ENCODE measurements at regions not wholly inside any gene's neighbourhood (a gene's known extent, or its start where the extent isn't known, plus 50 kb on each side); places are given as distances from the start of the nearest gene placed in this dataset.

- Histone ChIP-seq H3K36me3 (ENCODE audit: control insufficient read depth in 1 of 2, insufficient read depth in 2 of 2, low read length in 2 of 2) (no peaks in the 10 kb centered on the region), H2BK5ac (ENCODE audit: low read depth, low read length, poor library complexity) (no peak overlapping the region), H3K4me1 (ENCODE audit: control insufficient read depth in 1 of 2, insufficient read depth in 2 of 2, low read length in 2 of 2) (no peaks in the 10 kb centered on the region), H4K91ac (ENCODE audit: low read depth, low read length) (no peak overlapping the region), H3K27ac (ENCODE audit: low read depth, low read length) (no peak overlapping the region), H3K9me3 (ENCODE audit: insufficient read depth, low read depth, low read length) (no peaks in the 10 kb centered on the region), H3K4ac (ENCODE audit: low read depth, low read length) (no peak overlapping the region), H3K14ac (ENCODE audit: low read length) (no peak overlapping the region), H3K9ac (ENCODE audit: low read length) (no peak overlapping the region), H2BK12ac (ENCODE audit: low read length) (no peak overlapping the region), H2BK120ac (ENCODE audit: insufficient read depth, low read length, poor library complexity) (no peak overlapping the region), H4K8ac (ENCODE audit: low read depth, low read length) (no peak overlapping the region), H4K12ac (ENCODE audit: low read depth, low read length) (no peak overlapping the region), H3K23ac (ENCODE audit: low read length) (no peak overlapping the region), H3K79me1 (ENCODE audit: low read length) (no peaks in the 10 kb centered on the region), H3K4me3 (ENCODE audit: low read depth, low read length) (no peak overlapping the region), H3K79me2 (ENCODE audit: control insufficient read depth, insufficient read depth, low read length, poor library complexity) (no peaks in the 10 kb centered on the region), H2AFZ (ENCODE audit: insufficient read depth, low read length, poor library complexity) (no peak overlapping the region), H3K4me2 (ENCODE audit: low read length) (no peak overlapping the region), H3K18ac (ENCODE audit: low read length) (no peak overlapping the region), H2AK5ac (ENCODE audit: low read length) (no peak overlapping the region), H3K27me3 (ENCODE audit: insufficient read depth, low read length) (no peaks in the 10 kb centered on the region)
- WGBS (ENCODE audit: extremely low coverage, insufficient coverage, insufficient read length): no CpG with 5 or more reads among the region's 2 CpGs
- no peak for DNase-seq
These were observed 296.8 kb downstream of the WDR72 start for GRCh38 chr15:53462651-53463050.

DNA sequence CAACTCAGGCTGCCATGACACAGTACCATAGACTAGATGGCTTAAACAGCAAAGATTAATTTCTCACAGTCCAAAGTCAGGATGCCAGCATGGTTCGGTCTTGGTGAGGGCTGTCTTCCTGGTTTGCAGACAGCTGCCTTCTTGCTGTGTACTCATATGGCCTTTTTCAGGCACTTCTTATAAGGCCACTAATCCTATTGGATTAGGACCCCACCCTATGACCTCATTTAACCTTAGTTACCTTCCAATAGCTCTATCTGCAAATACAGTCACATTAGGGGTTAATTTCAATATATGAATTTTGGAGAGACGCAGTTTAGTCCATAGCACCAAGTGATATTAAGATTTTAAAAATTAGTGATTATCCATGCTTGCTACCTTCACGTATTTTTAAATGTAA, 297.8 kb downstream of the WDR72 start:
- DNase-seq: no peak
- Histone ChIP-seq H2BK5ac (ENCODE audit: low read depth, low read length, poor library complexity) (no peak overlapping the region), H3K18ac (ENCODE audit: low read length) (no peak overlapping the region), H3K4me2 (ENCODE audit: low read length) (no peak overlapping the region), H3K79me1 (ENCODE audit: low read length) (no peaks in the 10 kb centered on the region), H3K9me3 (ENCODE audit: insufficient read depth, low read depth, low read length) (no peaks in the 10 kb centered on the region), H3K9ac (ENCODE audit: low read length) (no peak overlapping the region), H3K14ac (ENCODE audit: low read length) (no peak overlapping the region), H3K4me3 (ENCODE audit: low read depth, low read length) (no peak overlapping the region), H2BK12ac (ENCODE audit: low read length) (no peak overlapping the region), H2AK5ac (ENCODE audit: low read length) (no peak overlapping the region), H3K27ac (ENCODE audit: low read depth, low read length) (no peak overlapping the region), H3K23ac (ENCODE audit: low read length) (no peak overlapping the region), H2AFZ (ENCODE audit: insufficient read depth, low read length, poor library complexity) (no peak overlapping the region), H3K36me3 (ENCODE audit: control insufficient read depth in 1 of 2, insufficient read depth in 2 of 2, low read length in 2 of 2) (no peaks in the 10 kb centered on the region), H3K4me1 (ENCODE audit: control insufficient read depth in 1 of 2, insufficient read depth in 2 of 2, low read length in 2 of 2) (no peaks in the 10 kb centered on the region), H4K12ac (ENCODE audit: low read depth, low read length) (no peak overlapping the region), H4K91ac (ENCODE audit: low read depth, low read length) (no peak overlapping the region), H3K27me3 (ENCODE audit: insufficient read depth, low read length) (no peaks in the 10 kb centered on the region), H4K8ac (ENCODE audit: low read depth, low read length) (no peak overlapping the region), H3K79me2 (ENCODE audit: control insufficient read depth, insufficient read depth, low read length, poor library complexity) (no peaks in the 10 kb centered on the region), H2BK120ac (ENCODE audit: insufficient read depth, low read length, poor library complexity) (no peak overlapping the region), H3K4ac (ENCODE audit: low read depth, low read length) (no peak overlapping the region)
- WGBS (ENCODE audit: extremely low coverage, insufficient coverage, insufficient read length): no CpG with 5 or more reads among the region's 3 CpGs

- Histone ChIP-seq H2BK12ac (ENCODE audit: low read length) (no peak overlapping the region), H3K4ac (ENCODE audit: low read depth, low read length) (no peak overlapping the region), H3K23ac (ENCODE audit: low read length) (no peak overlapping the region), H2BK5ac (ENCODE audit: low read depth, low read length, poor library complexity) (no peak overlapping the region), H3K9ac (ENCODE audit: low read length) (no peak overlapping the region), H3K36me3 (ENCODE audit: control insufficient read depth in 1 of 2, insufficient read depth in 2 of 2, low read length in 2 of 2) (no peaks in the 10 kb centered on the region), H4K8ac (ENCODE audit: low read depth, low read length) (no peak overlapping the region), H3K9me3 (ENCODE audit: insufficient read depth, low read depth, low read length) (no peaks in the 10 kb centered on the region), H3K4me3 (ENCODE audit: low read depth, low read length) (no peak overlapping the region), H3K27me3 (ENCODE audit: insufficient read depth, low read length) (no peaks in the 10 kb centered on the region), H3K79me2 (ENCODE audit: control insufficient read depth, insufficient read depth, low read length, poor library complexity) (no peaks in the 10 kb centered on the region), H3K18ac (ENCODE audit: low read length) (no peak overlapping the region), H3K4me1 (ENCODE audit: control insufficient read depth in 1 of 2, insufficient read depth in 2 of 2, low read length in 2 of 2) (no peaks in the 10 kb centered on the region), H4K91ac (ENCODE audit: low read depth, low read length) (no peak overlapping the region), H3K27ac (ENCODE audit: low read depth, low read length) (no peak overlapping the region), H2BK120ac (ENCODE audit: insufficient read depth, low read length, poor library complexity) (no peak overlapping the region), H4K12ac (ENCODE audit: low read depth, low read length) (no peak overlapping the region), H3K79me1 (ENCODE audit: low read length) (no peaks in the 10 kb centered on the region), H2AK5ac (ENCODE audit: low read length) (no peak overlapping the region), H2AFZ (ENCODE audit: insufficient read depth, low read length, poor library complexity) (no peak overlapping the region), H3K14ac (ENCODE audit: low read length) (no peak overlapping the region), H3K4me2 (ENCODE audit: low read length) (no peak overlapping the region)
- no peak for DNase-seq
- no CpG with 5 or more reads among the region's 1 CpG for WGBS (ENCODE audit: extremely low coverage, insufficient coverage, insufficient read length)
These were observed 300.7 kb downstream of the WDR72 start for GRCh38 chr15:53458736-53459135.

DNA sequence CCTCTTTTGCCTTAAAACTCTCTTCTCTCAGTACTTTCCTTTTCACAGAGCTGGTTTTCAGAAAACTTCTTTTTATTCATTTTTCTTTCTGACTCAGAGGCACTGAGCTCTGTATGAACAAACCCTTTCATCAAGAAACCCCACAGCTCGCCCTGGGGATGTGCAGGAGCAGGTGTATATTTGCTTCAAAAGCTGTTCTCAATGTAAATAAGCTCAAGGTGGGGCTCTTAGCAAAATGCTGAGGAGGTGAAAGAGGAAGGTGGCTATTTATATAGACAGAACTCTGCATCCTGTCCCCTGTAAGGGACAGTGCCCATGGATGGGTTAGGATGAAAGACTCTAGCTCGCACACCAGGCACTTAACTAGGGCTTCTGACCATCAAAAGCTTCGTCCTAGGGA, 302.0 kb downstream of the WDR72 start:
- H4K12ac ChIP-seq (ENCODE audit: low read depth, low read length): no peak overlapping the region
- no peak overlapping the region for H2AK5ac ChIP-seq (ENCODE audit: low read length)
- H2AFZ ChIP-seq (ENCODE audit: insufficient read depth, low read length, poor library complexity): no peak overlapping the region
- no peak overlapping the region for H2BK5ac ChIP-seq (ENCODE audit: low read depth, low read length, poor library complexity)
- no peaks in the 10 kb centered on the region for H3K9me3 ChIP-seq (ENCODE audit: insufficient read depth, low read depth, low read length)
- H4K8ac ChIP-seq (ENCODE audit: low read depth, low read length): no peak overlapping the region
- no peak for DNase-seq
- no peak overlapping the region for H3K27ac ChIP-seq (ENCODE audit: low read depth, low read length)
- WGBS (ENCODE audit: extremely low coverage, insufficient coverage, insufficient read length): no CpG with 5 or more reads among the region's 3 CpGs
- H3K36me3 ChIP-seq (ENCODE audit: control insufficient read depth in 1 of 2, insufficient read depth in 2 of 2, low read length in 2 of 2): no peaks in the 10 kb centered on the region
- peaks cover 0 to 2% of the 10 kb centered on the region in 2 experiments for H3K4me1 ChIP-seq (ENCODE audit: control insufficient read depth in 1 of 2, insufficient read depth in 2 of 2, low read length in 2 of 2)
- no peak overlapping the region for H3K4me3 ChIP-seq (ENCODE audit: low read depth, low read length)
- H3K14ac ChIP-seq (ENCODE audit: low read length): no peak overlapping the region
- no peak overlapping the region for H3K4me2 ChIP-seq (ENCODE audit: low read length)
- no peak overlapping the region for H3K23ac ChIP-seq (ENCODE audit: low read length)
- H2BK12ac ChIP-seq (ENCODE audit: low read length): no peak overlapping the region
- H3K27me3 ChIP-seq (ENCODE audit: insufficient read depth, low read length): no peaks in the 10 kb centered on the region
- no peak overlapping the region for H3K4ac ChIP-seq (ENCODE audit: low read depth, low read length)
- H3K79me2 ChIP-seq (ENCODE audit: control insufficient read depth, insufficient read depth, low read length, poor library complexity): no peaks in the 10 kb centered on the region
- H3K18ac ChIP-seq (ENCODE audit: low read length): no peak overlapping the region
- H2BK120ac ChIP-seq (ENCODE audit: insufficient read depth, low read length, poor library complexity): no peak overlapping the region
- H3K9ac ChIP-seq (ENCODE audit: low read length): no peak overlapping the region
- H4K91ac ChIP-seq (ENCODE audit: low read depth, low read length): no peak overlapping the region
- no peaks in the 10 kb centered on the region for H3K79me1 ChIP-seq (ENCODE audit: low read length)
